ENCODE measurements at regions not wholly inside any gene's neighbourhood (a gene's known extent, or its start where the extent isn't known, plus 50 kb on each side); places are given as distances from the start of the nearest gene placed in this dataset.

DNA sequence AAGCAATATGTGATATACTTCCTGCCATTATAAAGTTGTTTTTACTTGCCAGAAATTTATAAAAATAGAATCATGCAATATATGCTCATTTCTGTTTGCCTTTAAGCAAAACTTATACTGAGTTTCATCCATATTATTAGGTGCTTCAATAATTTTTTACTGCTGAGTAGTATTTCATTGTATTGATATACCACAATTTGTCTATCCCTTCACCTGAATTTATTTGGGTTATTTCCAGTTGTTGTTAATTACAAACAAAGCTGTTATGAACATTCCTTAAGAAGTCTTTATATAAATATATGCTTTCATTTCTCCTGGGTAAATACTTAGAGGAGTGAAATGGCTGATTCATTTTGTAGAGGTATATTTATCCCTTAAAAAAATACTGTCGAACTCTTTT is 864.1 kb downstream of the HACE1 start:
- Histone ChIP-seq H2AFZ (ENCODE audit: low read length) (no peak overlapping the region), H4K20me1 (ENCODE audit: low read length) (no peaks in the 10 kb centered on the region), H3F3A (ENCODE audit: low read length, unreplicated experiment) (no peaks in the 10 kb centered on the region), H3K4me2 (ENCODE audit: low read length) (no peak overlapping the region), H3K4me3 (ENCODE audit: low read length) (no peak overlapping the region), H3K36me3 (ENCODE audit: low read depth, low read length) (no peaks in the 10 kb centered on the region), H3K9me2 (replicated peaks; ENCODE audit: low read length) (no peaks in the 10 kb centered on the region), H3K79me2 (ENCODE audit: low read length) (no peaks in the 10 kb centered on the region), H3K4me1 (ENCODE audit: insufficient read depth, low read length) (no peaks in the 10 kb centered on the region), H3K9ac (ENCODE audit: low read length) (no peak overlapping the region), H3K27me3 (ENCODE audit: low read length) (no peaks in the 10 kb centered on the region), H3K9me3 (ENCODE audit: low read length) (no peaks in the 10 kb centered on the region), H3K27ac (ENCODE audit: low read length) (no peak overlapping the region)
- CTCF ChIA-PET: no interaction called here
- DNase-seq (no peak), ATAC-seq (no peak)
- intact Hi-C loops (cut with micrococcal nuclease): no loop called here
- TF ChIP-seq, protein P1, sequence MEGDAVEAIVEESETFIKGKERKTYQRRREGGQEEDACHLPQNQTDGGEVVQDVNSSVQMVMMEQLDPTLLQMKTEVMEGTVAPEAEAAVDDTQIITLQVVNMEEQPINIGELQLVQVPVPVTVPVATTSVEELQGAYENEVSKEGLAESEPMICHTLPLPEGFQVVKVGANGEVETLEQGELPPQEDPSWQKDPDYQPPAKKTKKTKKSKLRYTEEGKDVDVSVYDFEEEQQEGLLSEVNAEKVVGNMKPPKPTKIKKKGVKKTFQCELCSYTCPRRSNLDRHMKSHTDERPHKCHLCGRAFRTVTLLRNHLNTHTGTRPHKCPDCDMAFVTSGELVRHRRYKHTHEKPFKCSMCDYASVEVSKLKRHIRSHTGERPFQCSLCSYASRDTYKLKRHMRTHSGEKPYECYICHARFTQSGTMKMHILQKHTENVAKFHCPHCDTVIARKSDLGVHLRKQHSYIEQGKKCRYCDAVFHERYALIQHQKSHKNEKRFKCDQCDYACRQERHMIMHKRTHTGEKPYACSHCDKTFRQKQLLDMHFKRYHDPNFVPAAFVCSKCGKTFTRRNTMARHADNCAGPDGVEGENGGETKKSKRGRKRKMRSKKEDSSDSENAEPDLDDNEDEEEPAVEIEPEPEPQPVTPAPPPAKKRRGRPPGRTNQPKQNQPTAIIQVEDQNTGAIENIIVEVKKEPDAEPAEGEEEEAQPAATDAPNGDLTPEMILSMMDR (conservative IDR thresholded peaks at IDR 0.05; ENCODE audit: low read depth, low read length): no peak
- TF ChIP-seq EZH2 (IDR thresholded peaks at IDR 0.05; ENCODE audit: low read length, unreplicated experiment): no peak
- no TSS peak for BruUV-seq (replicated peaks)
- POLR2A ChIA-PET (ENCODE audit: unreplicated experiment): no interaction called here

DNA sequence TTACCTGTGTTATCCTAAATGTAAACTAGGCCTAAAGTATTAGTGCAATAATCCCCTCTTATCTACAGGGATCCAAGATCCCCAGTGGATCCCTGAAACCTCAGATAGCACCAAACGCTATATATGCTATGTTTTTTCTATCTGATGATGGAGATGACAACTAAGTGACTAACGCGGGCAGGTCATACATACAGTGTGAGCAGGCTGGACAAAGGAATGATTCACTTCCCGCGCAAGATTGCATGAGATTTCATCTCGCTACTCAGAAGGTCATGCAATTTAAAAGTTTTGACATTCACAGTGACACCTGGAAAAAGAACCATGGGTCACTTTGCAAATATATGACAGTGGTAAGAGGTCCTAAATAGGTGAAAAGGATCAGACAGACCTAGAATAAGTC is 875.9 kb downstream of the HACE1 start:
- H3K27ac ChIP-seq (ENCODE audit: low read length): no peak overlapping the region; the same call in 1 of the 2 replicates
- peaks cover 11% of the 10 kb centered on the region for H3K4me1 ChIP-seq (ENCODE audit: insufficient read depth, low read length)
- TF ChIP-seq EZH2 (IDR thresholded peaks at IDR 0.05; ENCODE audit: low read length, unreplicated experiment) (no peak), EZH2phosphoT487 (IDR thresholded peaks at IDR 0.05; ENCODE audit: borderline replicate concordance, low read length) (no peak)
- TF ChIP-seq, protein P1 (conservative IDR thresholded peaks at IDR 0.05; ENCODE audit: low read depth, low read length): no peak
- ATAC-seq: peak; percentile 96
- ChIA-PET POLR2A (ENCODE audit: unreplicated experiment) (no interaction called here), CTCF (no interaction called here)
- H3K27me3 ChIP-seq (ENCODE audit: low read length): no peaks in the 10 kb centered on the region
- H3K36me3 ChIP-seq (ENCODE audit: low read depth, low read length): no peaks in the 10 kb centered on the region
- intact Hi-C loops (cut with micrococcal nuclease): no loop called here
- peak overlapping the region; percentile 42; the same call in 1 of the 2 replicates for H2AFZ ChIP-seq (ENCODE audit: low read length)
- no peaks in the 10 kb centered on the region for H3K9me2 ChIP-seq (replicated peaks; ENCODE audit: low read length)
- no TSS peak for BruUV-seq (replicated peaks)
- no peak overlapping the region for H3K4me3 ChIP-seq (ENCODE audit: low read length)
- H4K20me1 ChIP-seq (ENCODE audit: low read length): no peaks in the 10 kb centered on the region
- no peaks in the 10 kb centered on the region for H3K9me3 ChIP-seq (ENCODE audit: low read length)
- no peaks in the 10 kb centered on the region for H3K79me2 ChIP-seq (ENCODE audit: low read length)
- no peaks in the 10 kb centered on the region for H3F3A ChIP-seq (ENCODE audit: low read length, unreplicated experiment)
- 0 out of 2 replicates have a peak overlapping the region, but pooled peaks have one; percentile 24 for H3K4me2 ChIP-seq (ENCODE audit: low read length)
- peak; percentile 67 for DNase-seq
- H3K9ac ChIP-seq (ENCODE audit: low read length): no peak overlapping the region

- H3K36me3 ChIP-seq (ENCODE audit: low read depth, low read length): no peaks in the 10 kb centered on the region
- no peak overlapping the region for H2AFZ ChIP-seq (ENCODE audit: low read length)
- CTCF ChIA-PET: no interaction called here
- POLR2A ChIA-PET (ENCODE audit: unreplicated experiment): no interaction called here
- H3K27ac ChIP-seq (ENCODE audit: low read length): no peak overlapping the region
- H3K27me3 ChIP-seq (ENCODE audit: low read length): no peaks in the 10 kb centered on the region
- H3K9me3 ChIP-seq (ENCODE audit: low read length): no peaks in the 10 kb centered on the region
- H3K4me2 ChIP-seq (ENCODE audit: low read length): no peak overlapping the region
- no TSS peak for BruUV-seq (replicated peaks)
- no peak overlapping the region for H3K9ac ChIP-seq (ENCODE audit: low read length)
- no peaks in the 10 kb centered on the region for H3F3A ChIP-seq (ENCODE audit: low read length, unreplicated experiment)
- peaks cover 11% of the 10 kb centered on the region for H3K4me1 ChIP-seq (ENCODE audit: insufficient read depth, low read length)
- H3K4me3 ChIP-seq (ENCODE audit: low read length): no peak overlapping the region
- ATAC-seq (no peak), DNase-seq (no peak)
- H3K79me2 ChIP-seq (ENCODE audit: low read length): no peaks in the 10 kb centered on the region
- TF ChIP-seq EZH2phosphoT487 (IDR thresholded peaks at IDR 0.05; ENCODE audit: borderline replicate concordance, low read length) (no peak), EZH2 (IDR thresholded peaks at IDR 0.05; ENCODE audit: low read length, unreplicated experiment) (no peak)
- TF ChIP-seq, protein P1 (conservative IDR thresholded peaks at IDR 0.05; ENCODE audit: low read depth, low read length): no peak
- intact Hi-C loops (cut with micrococcal nuclease): no loop called here
- no peaks in the 10 kb centered on the region for H4K20me1 ChIP-seq (ENCODE audit: low read length)
- H3K9me2 ChIP-seq (replicated peaks; ENCODE audit: low read length): no peaks in the 10 kb centered on the region
Observed at GRCh38 chr6:103983011-103983410, 876.7 kb downstream of the HACE1 start.

All from PC-3 (cell line).